Adrenal gland (tissue), 9 donors: ENCODE measurements at regions not wholly inside any gene's neighbourhood (a gene's known extent, or its start where the extent isn't known, plus 50 kb on each side); places are given as distances from the start of the nearest gene placed in this dataset.

Experiments used
- DNase-seq, 7 donors: peaks; one replicate each; pipeline ENCODE4 v3.0.0-alpha.2; 2019 to 2020
- H3K27ac ChIP-seq, 5 donors: fragments of 200-600 bp; sonication (generic) in 4 of 5; 1 replicate in 3 of 5; 2 replicates in 2 of 5; pipeline versions ENCODE4 v1.5.1 to v1.8.0; 2016 to 2020; ENCODE audit warnings: mild to moderate bottlenecking in 1 of 5
- H3K27me3 ChIP-seq: fragments of 200-600 bp; 2 replicates; pipeline ENCODE4 v1.8.0; 2021
- H3K36me3 ChIP-seq, 2 donors: fragments of 200-600 bp; replicated peaks in 1 of 2; 1 replicate in 1 of 2; 2 replicates in 1 of 2; pipeline versions ENCODE4 v1.5.1 to v1.8.0; 2018 to 2022
- H3K4me1 ChIP-seq, 2 donors: fragments of 200-600 bp; replicated peaks in 1 of 2; 1 replicate in 1 of 2; 2 replicates in 1 of 2; pipeline versions ENCODE4 v1.5.1 to v1.8.0; 2018 to 2021
- H3K4me3 ChIP-seq, 4 donors: fragments of 200-600 bp; sonication (generic) in 3 of 4; one replicate each; pipeline ENCODE4 v1.5.1; 2016 to 2018
- H3K9me3 ChIP-seq, 3 donors: fragments of 200-600 bp; sonication (generic) in 1 of 3; replicated peaks in 1 of 3; 1 replicate in 2 of 3; 2 replicates in 1 of 3; pipeline versions ENCODE4 v1.5.1 to v1.8.0; 2016 to 2021
- CTCF ChIP-seq, 6 experiments: fragments of 450-650 bp in 4 of 6; fragments of 200-600 bp in 2 of 6; sonication (generic) in 1 of 6; IDR thresholded peaks; 1 replicate in 5 of 6; 2 replicates in 1 of 6; pipeline versions ENCODE4 v1.5.1 to v1.8.0; 2016 to 2021; ENCODE audit warnings: antibody characterized with exemption in 6 of 6, mild to moderate bottlenecking in 2 of 6, moderate library complexity in 1 of 6
- POLR2A ChIP-seq, 2 donors: fragments of 450-650 bp; IDR thresholded peaks; one replicate each; pipeline ENCODE4 v1.6.1; 2017; ENCODE audit warnings: antibody characterized with exemption in 2 of 2, mild to moderate bottlenecking in 2 of 2, moderate library complexity in 1 of 2
- WGBS, 4 donors: extraction: QIAGEN DNeasy Blood & Tissue Kit in 2 of 4; methylation state at CpG; one replicate each; pipeline versions ENCODE4 v1.1.5 to v1.1.7; 2013 to 2017; 5-methylcytosine and 5-hydroxymethylcytosine counted together
- intact Hi-C, 2 donors: fragments of 100-400 bp; cut with DNase I; formaldehyde crosslinking; loops; one replicate each; pipeline versions ENCODE4 v1.14.1 to v1.15.0; 2022 to 2023
- donor health status: healthy with polysubstance abuse.
- donor health status: Bipolar disorder and iron deficiency.
- donor health status: DM: yes; HTN: yes; CAD: no.
- donor health status: DM: no; HTN: no; CAD: no.
- donor health status: DM: no; HTN: no; CAD: no.

- Histone ChIP-seq H3K36me3 (peaks cover 0 to 44% of the 10 kb centered on the region in 2 donors), H3K4me1 (peaks cover 0 to 15% of the 10 kb centered on the region in 2 donors), H3K4me3 (no peak overlapping the region), H3K9me3 (no peaks in the 10 kb centered on the region), H3K27ac (no peak overlapping the region), H3K27me3 (no peaks in the 10 kb centered on the region)
- TF ChIP-seq CTCF (IDR thresholded peaks at IDR 0.05), result no peak
- no peak for DNase-seq
- 79 to 86% (median 83%) methylated on average over 17 to 23 of the region's 23 CpGs for WGBS, 4 donors
- intact Hi-C loops, result no loop called here
Measured at GRCh38 chr12:124463341-124463921, 104.0 kb downstream of the NCOR2 start.

GRCh38 chr12:124462750-124463149 is 104.7 kb downstream of the NCOR2 start:
- Histone ChIP-seq H3K4me1 (peaks cover 3 to 21% of the 10 kb centered on the region in 2 donors), H3K27me3 (no peaks in the 10 kb centered on the region), H3K27ac (no peak overlapping the region), H3K4me3 (no peak overlapping the region), H3K36me3 (peaks cover 0 to 44% of the 10 kb centered on the region in 2 donors), H3K9me3 (no peaks in the 10 kb centered on the region)
- TF ChIP-seq CTCF (IDR thresholded peaks at IDR 0.05) (no peak), POLR2A (IDR thresholded peaks at IDR 0.05) (no peak)
- DNase-seq, result no peak
- intact Hi-C loops, result no loop called here
- 81 to 93% (median 87%) methylated on average over 9 of the region's 9 CpGs for WGBS, 4 donors

GRCh38 chr12:124461851-124462623 is 105.4 kb downstream of the NCOR2 start:
- WGBS, 4 donors, result 83 to 88% (median 86%) methylated on average over 22 of the region's 22 CpGs
- Histone ChIP-seq H3K9me3 (no peaks in the 10 kb centered on the region), H3K27ac (no peak overlapping the region), H3K36me3 (peaks cover 0 to 44% of the 10 kb centered on the region in 2 donors), H3K4me1 (peaks cover 6 to 29% of the 10 kb centered on the region in 2 donors), H3K27me3 (no peaks in the 10 kb centered on the region), H3K4me3 (no peak overlapping the region)
- intact Hi-C loops, result no loop called here
- TF ChIP-seq CTCF (IDR thresholded peaks at IDR 0.05), result no peak
- TF ChIP-seq POLR2A (IDR thresholded peaks at IDR 0.05), result no peak
- DNase-seq, result no peak

- no peak for DNase-seq
- intact Hi-C loops, result no loop called here
- H3K4me3 ChIP-seq, result no peak overlapping the region
- H3K36me3 ChIP-seq, result peaks cover 0 to 50% of the 10 kb centered on the region in 2 donors
- TF ChIP-seq POLR2A (IDR thresholded peaks at IDR 0.05), result no peak
- no peak for TF ChIP-seq CTCF (IDR thresholded peaks at IDR 0.05)
- H3K9me3 ChIP-seq, result no peaks in the 10 kb centered on the region
- H3K27me3 ChIP-seq, result no peaks in the 10 kb centered on the region
- 92 to 100% (median 93%) methylated on average over 5 to 17 of the region's 17 CpGs for WGBS, 4 donors
- no peak overlapping the region for H3K27ac ChIP-seq
- H3K4me1 ChIP-seq, result peaks cover 6 to 28% of the 10 kb centered on the region in 2 donors
Measured at GRCh38 chr12:124461241-124461673, 106.2 kb downstream of the NCOR2 start.
